K562 (cell line): ENCODE measurements at regions not wholly inside any gene's neighbourhood (a gene's known extent, or its start where the extent isn't known, plus 50 kb on each side); places are given as distances from the start of the nearest gene placed in this dataset.
A peak's percentile ranks its signal among the peaks of the same experiment; 100 is the strongest.

Experiments
- ATF6 ChIP-seq: sonication (generic); formaldehyde crosslinking; IDR thresholded peaks from 2 replicates; pipeline ENCODE4 v1.4.0; 2020; ENCODE audit warnings: mild to moderate bottlenecking, missing genetic modification reagents
- CUX1 ChIP-seq: fragments of 200-800 bp; sonication (Bioruptor generic); IDR thresholded peaks from 2 replicates; pipeline ENCODE4 v1.6.1; 2016; ENCODE audit warnings: missing genetic modification characterization, missing compliant biosample characterization
- NR0B1 ChIP-seq: fragments of 450-650 bp; IDR thresholded peaks from one replicate; pipeline ENCODE4 v1.6.1; 2018; ENCODE audit warnings: mild to moderate bottlenecking, moderate library complexity; ENCODE audit not compliant: partially characterized antibody
- PBX2 ChIP-seq, 2 experiments: IDR thresholded peaks in 1 of 2; conservative IDR thresholded peaks in 1 of 2; 2 replicates each; pipeline ENCODE4 v1.6.1; 2016; ENCODE audit warnings: low read depth in 2 of 2, mild to moderate bottlenecking in 1 of 2, missing compliant biosample characterization in 1 of 2, missing genetic modification characterization in 1 of 2, moderate library complexity in 1 of 2
- PKNOX1 ChIP-seq: fragments of 450-650 bp; IDR thresholded peaks from 2 replicates; pipeline ENCODE4 v1.6.1; 2016
- ZBTB12 ChIP-seq: fragments of 250-450 bp; sonication (Bioruptor Pico); IDR thresholded peaks from 2 replicates; pipeline ENCODE4 v1.4.0; 2020
- ZNF584 ChIP-seq: fragments of 200-800 bp; sonication (Bioruptor generic); IDR thresholded peaks from 2 replicates; pipeline ENCODE4 v1.6.1; 2016; ENCODE audit warnings: low read depth, mild to moderate bottlenecking, missing genetic modification characterization, missing compliant biosample characterization

- 0 out of 2 replicates have a peak, but pooled peaks have one; percentile 17 for TF ChIP-seq PBX2 (CRISPR knock-in tag; IDR thresholded peaks at IDR 0.05; ENCODE audit: low read depth)
- TF ChIP-seq PBX2 (tag; conservative IDR thresholded peaks at IDR 0.05; ENCODE audit: low read depth): peak; percentile 44; the same call in 1 of the 2 replicates
- TF ChIP-seq ATF6 (CRISPR knock-in tag): no peak
- TF ChIP-seq PKNOX1: peak; percentile 72
- TF ChIP-seq CUX1: no peak
- no peak for TF ChIP-seq ZBTB12 (CRISPR knock-in tag)
- TF ChIP-seq NR0B1: no peak
- no peak for TF ChIP-seq ZNF584
These were observed 138.1 kb downstream of the C9orf50 start (continued) for GRCh38 chr9:129482521-129483414.
